Progenitor cell of endocrine pancreas (in vitro differentiated cells): ENCODE measurements at regions not wholly inside any gene's neighbourhood (a gene's known extent, or its start where the extent isn't known, plus 50 kb on each side); places are given as distances from the start of the nearest gene placed in this dataset.

Experiments
- DNase-seq: peaks from one replicate; pipeline ENCODE4 v3.0.0; 2021; ENCODE audit warnings: low spot score; ENCODE audit not compliant: unreplicated experiment
- H3K27ac Mint-ChIP-seq: 2 replicates; pipeline ENCODE4 v1.8.0; 2021; ENCODE audit warnings: mild to moderate bottlenecking, moderate library complexity, mixed read lengths
- H3K27me3 Mint-ChIP-seq: 2 replicates; pipeline ENCODE4 v1.8.0; 2021; ENCODE audit warnings: mixed read lengths
- H3K36me3 Mint-ChIP-seq: 2 replicates; pipeline ENCODE4 v1.8.0; 2022; ENCODE audit warnings: mixed read lengths; ENCODE audit not compliant: insufficient read depth
- H3K4me1 Mint-ChIP-seq: 2 replicates; pipeline ENCODE4 v1.8.0; 2021; ENCODE audit warnings: low read depth, mixed read lengths
- H3K4me3 Mint-ChIP-seq: 2 replicates; pipeline ENCODE4 v1.8.0; 2021; ENCODE audit warnings: low read depth, mild to moderate bottlenecking, moderate library complexity, mixed read lengths
- H3K9me3 Mint-ChIP-seq: 2 replicates; pipeline ENCODE4 v1.8.0; 2021; ENCODE audit warnings: low read depth, mixed read lengths
- CTCF ChIP-seq: fragments of 200-600 bp; sonication (generic); IDR thresholded peaks from one replicate; pipeline ENCODE4 v1.5.0; 2021; ENCODE audit warnings: antibody characterized with exemption, mild to moderate bottlenecking; ENCODE audit not compliant: unreplicated experiment

GRCh38 chr4:110793381-110793801 is 170.5 kb upstream of the PITX2 start:
- Mint-ChIP-seq H3K4me3 (no peak overlapping the region), H3K4me1 (peaks cover 6% of the 10 kb centered on the region), H3K27ac (no peak overlapping the region), H3K27me3 (peaks cover 44% of the 10 kb centered on the region), H3K9me3 (no peaks in the 10 kb centered on the region), H3K36me3 (no peaks in the 10 kb centered on the region)
- no peak for TF ChIP-seq CTCF
- DNase-seq: no peak

- DNase-seq: no peak
- H3K27ac Mint-ChIP-seq: no peak overlapping the region
- peaks cover 45% of the 10 kb centered on the region for H3K27me3 Mint-ChIP-seq
- H3K4me3 Mint-ChIP-seq: no peak overlapping the region
- no peaks in the 10 kb centered on the region for H3K9me3 Mint-ChIP-seq
- peaks cover 6% of the 10 kb centered on the region for H3K4me1 Mint-ChIP-seq
- TF ChIP-seq CTCF: no peak
- H3K36me3 Mint-ChIP-seq: no peaks in the 10 kb centered on the region
These were observed 171.1 kb upstream of the PITX2 start for GRCh38 chr4:110793890-110794554.

GRCh38 chr4:110795971-110796370 is 173.1 kb upstream of the PITX2 start:
- H3K36me3 Mint-ChIP-seq: no peaks in the 10 kb centered on the region
- no peak overlapping the region for H3K27ac Mint-ChIP-seq
- H3K27me3 Mint-ChIP-seq: peaks cover 37% of the 10 kb centered on the region
- no peak for DNase-seq
- H3K4me1 Mint-ChIP-seq: peaks cover 6% of the 10 kb centered on the region
- no peak overlapping the region for H3K4me3 Mint-ChIP-seq
- TF ChIP-seq CTCF: no peak
- no peaks in the 10 kb centered on the region for H3K9me3 Mint-ChIP-seq

GRCh38 chr4:110797486-110797885 is 174.6 kb upstream of the PITX2 start:
- Mint-ChIP-seq H3K4me3 (no peak overlapping the region), H3K27ac (no peak overlapping the region), H3K9me3 (no peaks in the 10 kb centered on the region), H3K4me1 (peaks cover 6% of the 10 kb centered on the region), H3K27me3 (peaks cover 35% of the 10 kb centered on the region), H3K36me3 (no peaks in the 10 kb centered on the region)
- DNase-seq: no peak
- TF ChIP-seq CTCF: no peak

- peaks cover 28% of the 10 kb centered on the region for H3K27me3 Mint-ChIP-seq
- no peaks in the 10 kb centered on the region for H3K36me3 Mint-ChIP-seq
- H3K4me1 Mint-ChIP-seq: peaks cover 3% of the 10 kb centered on the region
- H3K9me3 Mint-ChIP-seq: no peaks in the 10 kb centered on the region
- no peak overlapping the region for H3K4me3 Mint-ChIP-seq
- H3K27ac Mint-ChIP-seq: no peak overlapping the region
- TF ChIP-seq CTCF: no peak
- DNase-seq: no peak
These were observed 175.8 kb upstream of the PITX2 start for GRCh38 chr4:110798687-110799086.
